Neural progenitor cell (in vitro differentiated cells): ENCODE measurements at regions not wholly inside any gene's neighbourhood (a gene's known extent, or its start where the extent isn't known, plus 50 kb on each side); places are given as distances from the start of the nearest gene placed in this dataset.

ENCODE experiments used
- EZH2 ChIP-seq: fragments of 200-600 bp; sonication (generic); IDR thresholded peaks from 2 replicates; pipeline ENCODE4 v1.6.1; 2017; ENCODE audit warnings: antibody characterized with exemption, mild to moderate bottlenecking, moderate library complexity
- TF ChIP-seq, protein P1 (sequence below): fragments of 200-600 bp; sonication (generic); IDR thresholded peaks from 2 replicates; pipeline ENCODE4 v1.5.1; 2017; ENCODE audit warnings: antibody characterized with exemption, mild to moderate bottlenecking

GRCh38 chr2:48205137-48205798 is 109.2 kb upstream of the FOXN2 start:
- TF ChIP-seq EZH2: no peak
- TF ChIP-seq, protein P1, sequence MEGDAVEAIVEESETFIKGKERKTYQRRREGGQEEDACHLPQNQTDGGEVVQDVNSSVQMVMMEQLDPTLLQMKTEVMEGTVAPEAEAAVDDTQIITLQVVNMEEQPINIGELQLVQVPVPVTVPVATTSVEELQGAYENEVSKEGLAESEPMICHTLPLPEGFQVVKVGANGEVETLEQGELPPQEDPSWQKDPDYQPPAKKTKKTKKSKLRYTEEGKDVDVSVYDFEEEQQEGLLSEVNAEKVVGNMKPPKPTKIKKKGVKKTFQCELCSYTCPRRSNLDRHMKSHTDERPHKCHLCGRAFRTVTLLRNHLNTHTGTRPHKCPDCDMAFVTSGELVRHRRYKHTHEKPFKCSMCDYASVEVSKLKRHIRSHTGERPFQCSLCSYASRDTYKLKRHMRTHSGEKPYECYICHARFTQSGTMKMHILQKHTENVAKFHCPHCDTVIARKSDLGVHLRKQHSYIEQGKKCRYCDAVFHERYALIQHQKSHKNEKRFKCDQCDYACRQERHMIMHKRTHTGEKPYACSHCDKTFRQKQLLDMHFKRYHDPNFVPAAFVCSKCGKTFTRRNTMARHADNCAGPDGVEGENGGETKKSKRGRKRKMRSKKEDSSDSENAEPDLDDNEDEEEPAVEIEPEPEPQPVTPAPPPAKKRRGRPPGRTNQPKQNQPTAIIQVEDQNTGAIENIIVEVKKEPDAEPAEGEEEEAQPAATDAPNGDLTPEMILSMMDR: peak; percentile 29
